ENCODE measurements at regions not wholly inside any gene's neighbourhood (a gene's known extent, or its start where the extent isn't known, plus 50 kb on each side); places are given as distances from the start of the nearest gene placed in this dataset.

DNA sequence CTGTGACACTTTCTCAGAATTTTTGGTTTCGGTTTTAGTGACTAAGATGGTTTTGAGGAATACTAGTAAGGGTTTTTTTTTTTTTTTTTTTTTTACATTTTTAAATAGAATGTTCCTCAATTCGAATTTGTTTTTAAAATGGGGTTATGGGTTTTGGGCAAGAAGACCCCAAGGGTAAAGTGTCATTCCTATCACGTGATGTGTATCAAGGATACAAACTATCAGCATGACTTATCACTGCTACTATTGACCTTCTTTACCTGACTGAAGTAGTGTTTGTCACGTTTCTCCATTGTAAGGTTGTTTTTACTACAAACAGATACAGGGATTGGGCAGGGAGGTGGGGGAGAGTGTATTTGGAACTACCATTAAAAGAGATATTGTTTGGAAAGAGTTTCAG, 781.1 kb upstream of the ADGRL4 start:
- Histone ChIP-seq H3K36me3 (ENCODE audit: control insufficient read depth in 2 of 4, insufficient read depth in 4 of 4, low read length in 3 of 4) (no peaks in the 10 kb centered on the region), H3K79me1 (ENCODE audit: low read depth, low read length) (no peaks in the 10 kb centered on the region), H3K9ac (replicated peaks in 1 of 4; ENCODE audit: extremely low read depth in 1 of 4, low read depth in 3 of 4, low read length in 3 of 4) (no peak overlapping the region), H3K14ac (ENCODE audit: insufficient read length) (no peak overlapping the region), H3K27me3 (replicated peaks in 1 of 4; ENCODE audit: control insufficient read depth in 3 of 4, extremely low read depth in 1 of 4, insufficient read depth in 3 of 4, low read length in 3 of 4) (no peaks in the 10 kb centered on the region), H3K4me1 (replicated peaks in 1 of 4; ENCODE audit: control insufficient read depth in 3 of 4, insufficient read depth in 4 of 4, low read length in 3 of 4) (no peaks in the 10 kb centered on the region), H2BK20ac (ENCODE audit: low read length) (no peak overlapping the region), H2AK5ac (ENCODE audit: low read depth, low read length) (no peak overlapping the region), H4K20me1 (replicated peaks in 1 of 2; ENCODE audit: control insufficient read depth in 1 of 2, insufficient read depth in 2 of 2, low read length in 2 of 2) (no peaks in the 10 kb centered on the region), H4K5ac (ENCODE audit: insufficient read length, low read depth, low read length) (no peak overlapping the region), H3K27ac (ENCODE audit: low read depth, low read length) (no peak overlapping the region), H3K4me2 (ENCODE audit: insufficient read depth in 1 of 2, low read depth in 2 of 2, low read length in 2 of 2) (no peak overlapping the region), H3K23ac (ENCODE audit: insufficient read length) (no peak overlapping the region), H2BK120ac (replicated peaks; ENCODE audit: low read depth, low read length) (no peak overlapping the region), H2AFZ (ENCODE audit: low read length) (no peak overlapping the region), H3K56ac (replicated peaks; ENCODE audit: insufficient read length, low read depth, low read length) (no peak overlapping the region), H4K8ac (ENCODE audit: extremely low read depth, insufficient read depth, low read length) (no peak overlapping the region), H4K91ac (replicated peaks; ENCODE audit: insufficient read length, low read length) (no peak overlapping the region), H3K4ac (replicated peaks; ENCODE audit: insufficient read length, low read depth, low read length) (no peak overlapping the region), H2BK12ac (ENCODE audit: low read depth, low read length) (no peak overlapping the region), H2BK15ac (ENCODE audit: low read length) (no peak overlapping the region), H2BK5ac (ENCODE audit: low read depth, low read length) (no peak overlapping the region), H3K18ac (ENCODE audit: extremely low read depth, low read length) (no peak overlapping the region), H3K23me2 (ENCODE audit: low read depth, low read length) (no peaks in the 10 kb centered on the region), H3K9me3 (ENCODE audit: insufficient read depth in 2 of 2, low read depth in 1 of 2, low read length in 1 of 2) (no peaks in the 10 kb centered on the region), H3K79me2 (ENCODE audit: control insufficient read depth in 1 of 2, insufficient read depth in 2 of 2, low read length in 2 of 2) (no peaks in the 10 kb centered on the region), H3K4me3 (ENCODE audit: extremely low read depth in 1 of 4, insufficient read depth in 2 of 4, low read depth in 3 of 4, low read length in 4 of 4) (no peak overlapping the region)
- WGBS, 2 experiments (ENCODE audit: extremely low coverage in 1 of 2, insufficient coverage in 1 of 2, insufficient read length in 1 of 2, insufficient replicate concordance in 2 of 2, low coverage in 1 of 2, low lambda C conversion rate in 2 of 2, missing lambda C conversion rate in 1 of 2): 84% methylated on average over 4 of the region's 4 CpGs; no CpG with 5 or more reads in 1 of the 2 experiments
- CTCF ChIA-PET (ENCODE audit: partially characterized antibody): no interaction called here
- FAIRE-seq (no peak), DNase-seq (ENCODE audit: low read depth in 1 of 2, low spot score in 2 of 2) (no peak)
- POLR2A ChIA-PET (ENCODE audit: partially characterized antibody): no interaction called here
- TF ChIP-seq CBX5 (IDR thresholded peaks at IDR 0.05; ENCODE audit: low read depth, low read length): no peak
- no peak for TF ChIP-seq BRCA1 (IDR thresholded peaks at IDR 0.05; ENCODE audit: low read depth, low read length)
- no peak for TF ChIP-seq CBX8 (IDR thresholded peaks at IDR 0.05; ENCODE audit: borderline replicate concordance, low read depth, low read length)
- no peak for TF ChIP-seq FOSL1 (IDR thresholded peaks at IDR 0.05; ENCODE audit: insufficient read depth, low read depth, low read length)
- no peak for TF ChIP-seq SP4 (IDR thresholded peaks at IDR 0.05; ENCODE audit: low read length)
- no peak for TF ChIP-seq TAF1 (IDR thresholded peaks at IDR 0.05; ENCODE audit: low read depth, low read length)
- TF ChIP-seq KDM4A (IDR thresholded peaks at IDR 0.05; ENCODE audit: low read depth, low read length, severe bottlenecking): no peak
- no peak for TF ChIP-seq YY1 (IDR thresholded peaks at IDR 0.05; ENCODE audit: low read depth, low read length)
- no peak for TF ChIP-seq TCF12 (IDR thresholded peaks at IDR 0.05; ENCODE audit: low read depth, low read length)
- TF ChIP-seq HDAC6 (IDR thresholded peaks at IDR 0.05; ENCODE audit: low read depth, low read length): no peak
- no peak for TF ChIP-seq KDM1A (IDR thresholded peaks at IDR 0.05; ENCODE audit: borderline replicate concordance, low read length)
- TF ChIP-seq SUZ12 (IDR thresholded peaks at IDR 0.05; ENCODE audit: low read length): no peak
- no peak for TF ChIP-seq RNF2 (IDR thresholded peaks at IDR 0.05; ENCODE audit: borderline replicate concordance, low read depth, low read length, missing control alignments, poor library complexity, severe bottlenecking)
- TF ChIP-seq PHF8 (conservative IDR thresholded peaks at IDR 0.05; ENCODE audit: low read depth, low read length): no peak

Data from H1 (cell line).